Activated naive CD4-positive, alpha-beta T cell (primary cell): ENCODE measurements at regions not wholly inside any gene's neighbourhood (a gene's known extent, or its start where the extent isn't known, plus 50 kb on each side); places are given as distances from the start of the nearest gene placed in this dataset.
"Not testable (repeated sequence)": the region's sequence is repeated elsewhere in the genome, so short reads cannot be mapped to it uniquely, and the experiment has no call there.

Source experiments
- DNase-seq, 4 experiments: peaks; one replicate each; lab custom pipeline; 2025; lab: John Stamatoyannopoulos, UW

- no peak for DNase-seq
Measured at GRCh38 chr6:169144356-169144755, 109.3 kb downstream of the THBS2 start.

DNA sequence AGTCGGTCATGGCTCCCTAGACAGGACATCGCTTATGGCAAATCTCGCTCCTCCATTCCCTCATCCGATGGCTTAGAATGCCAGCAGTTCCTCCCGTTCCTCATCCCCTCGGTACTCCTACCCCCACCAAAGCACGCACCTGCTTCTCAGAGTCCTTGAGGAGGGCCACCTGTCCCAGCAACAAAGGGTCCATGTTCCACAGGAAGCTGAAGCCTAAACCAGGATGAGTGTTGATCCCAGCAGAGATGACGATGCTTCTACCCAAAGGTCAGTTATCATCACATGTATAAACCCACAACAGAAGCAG is 111.2 kb downstream of the THBS2 start:
- DNase-seq = no peak

DNA sequence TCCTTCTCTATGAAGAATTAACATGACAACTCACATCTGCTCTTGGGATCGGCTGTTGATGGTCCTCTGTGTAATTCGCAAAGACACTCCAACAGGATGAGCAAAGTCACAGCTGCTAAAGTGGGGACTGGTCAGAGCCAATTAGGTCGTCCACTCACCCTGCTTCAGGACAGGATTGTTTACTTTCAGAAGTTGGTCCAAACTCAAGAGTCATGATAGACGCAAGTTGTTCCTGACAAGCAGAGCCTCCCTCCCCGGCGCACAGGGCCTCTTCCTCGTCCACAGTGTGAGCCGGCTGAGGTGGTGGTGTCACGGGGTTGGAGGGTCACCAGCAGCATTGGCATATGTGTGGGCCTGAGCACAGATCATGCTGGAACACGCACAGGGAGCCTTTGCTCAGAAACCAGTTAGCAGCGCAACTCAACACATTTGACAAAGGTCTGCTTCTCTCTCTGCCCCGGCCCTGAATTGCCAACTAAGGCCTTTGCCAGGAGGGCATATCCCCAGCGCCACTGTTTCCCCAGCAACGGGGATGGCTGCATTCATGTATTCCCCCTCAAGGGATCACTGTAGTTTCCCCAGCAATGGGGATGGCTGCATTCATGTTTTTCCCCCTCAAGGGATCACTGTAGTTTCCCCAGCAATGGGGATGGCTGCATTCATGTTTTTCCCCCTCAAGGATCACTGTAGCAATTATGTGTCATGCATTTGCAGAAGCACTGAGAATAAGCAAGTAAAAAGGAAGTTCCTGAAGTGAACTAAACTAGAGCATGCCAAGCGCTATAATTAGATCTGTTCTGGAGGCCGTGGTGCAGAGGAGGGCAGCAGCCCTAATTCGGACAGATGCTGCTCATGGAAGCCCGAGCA is 111.7 kb downstream of the THBS2 start:
- DNase-seq = no peak

GRCh38 chr6:169140986-169141495 is 112.6 kb downstream of the THBS2 start:
- DNase-seq = no peak

DNA sequence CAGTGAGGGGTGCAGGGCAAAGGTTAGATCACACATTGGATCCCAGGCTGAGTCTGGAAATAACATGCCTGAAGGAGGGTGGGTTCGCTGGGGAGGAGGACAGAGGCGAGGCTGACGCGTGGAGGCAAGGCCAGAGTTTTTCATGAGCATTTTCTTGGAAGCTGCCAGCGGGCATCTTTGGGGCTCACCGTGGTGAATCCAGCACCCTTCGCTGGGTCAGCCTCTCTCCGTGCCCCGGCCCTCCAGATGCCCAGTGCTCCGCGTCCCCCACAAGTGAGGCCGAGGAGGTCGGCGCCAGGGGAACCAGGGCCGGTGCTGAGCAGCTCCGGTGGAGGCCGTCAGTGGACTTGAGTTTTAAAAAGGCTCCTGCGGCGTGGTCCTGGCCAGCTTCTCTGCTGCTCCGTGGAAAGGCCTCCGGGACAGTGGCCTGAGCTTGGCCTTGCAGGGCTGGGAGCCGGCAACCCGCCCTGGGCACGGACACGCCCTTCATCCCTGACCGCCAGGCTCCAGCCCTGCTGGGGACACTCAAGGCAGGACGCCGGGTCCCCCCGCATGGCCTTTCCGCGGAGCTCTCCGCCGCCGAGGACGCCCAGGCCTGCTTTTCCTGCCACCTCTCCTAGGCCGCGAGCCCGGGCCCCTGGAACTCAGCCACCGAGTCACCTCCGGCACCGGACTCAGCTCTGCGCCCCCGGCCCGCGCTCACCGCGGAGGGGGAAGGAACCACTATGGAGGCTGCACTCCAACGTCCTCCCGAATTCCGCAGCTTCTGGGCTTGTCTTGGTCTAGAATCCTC is 114.3 kb downstream of the THBS2 start:
- no peak for DNase-seq

GRCh38 chr6:169132352-169132940 is 121.2 kb downstream of the THBS2 start:
- DNase-seq = no peak

- no peak for DNase-seq
Measured at GRCh38 chr6:169131390-169131789, 122.3 kb downstream of the THBS2 start.

GRCh38 chr6:169130113-169130512 is 123.5 kb downstream of the THBS2 start:
- DNase-seq = no peak

DNA sequence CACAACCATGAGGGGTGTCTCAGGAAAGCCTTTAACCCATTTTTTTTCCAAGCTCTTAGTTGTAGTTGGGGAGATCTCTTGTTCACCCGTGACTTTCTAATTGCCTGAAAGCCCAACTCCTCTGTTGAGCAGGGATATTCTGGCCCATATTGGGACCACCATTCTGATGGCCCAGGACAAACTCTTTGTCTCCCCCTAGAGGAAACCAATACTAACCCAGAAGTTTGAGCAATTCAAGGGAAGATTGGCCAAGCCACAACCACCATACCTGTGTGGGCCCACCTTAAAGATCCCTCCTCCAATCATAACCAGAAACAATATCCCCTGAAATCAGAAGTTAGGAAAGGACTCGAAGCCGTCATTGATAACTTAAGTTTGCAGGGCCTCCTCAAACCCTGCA is 132.6 kb downstream of the THBS2 start:
- no peak for DNase-seq

DNA sequence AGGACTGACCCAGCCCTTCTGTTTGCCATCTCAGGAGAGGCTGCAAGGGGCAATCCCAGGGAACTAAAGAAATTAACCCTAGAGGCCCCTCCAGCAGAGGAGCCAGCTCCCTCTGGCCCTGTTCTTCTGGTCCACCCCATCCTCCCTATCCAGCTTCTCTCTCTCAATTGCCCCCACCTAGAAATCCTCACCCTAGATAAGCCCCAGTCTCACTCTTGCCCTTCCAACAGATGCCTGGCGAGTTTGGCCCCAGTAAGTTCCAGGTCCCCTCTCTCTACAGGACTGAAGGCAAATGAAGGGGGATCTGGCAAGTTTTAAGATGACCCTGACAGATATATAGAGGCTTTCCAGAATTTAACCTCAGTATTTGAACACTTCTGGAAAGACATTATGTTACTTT is 134.0 kb downstream of the THBS2 start:
- no peak for DNase-seq

DNA sequence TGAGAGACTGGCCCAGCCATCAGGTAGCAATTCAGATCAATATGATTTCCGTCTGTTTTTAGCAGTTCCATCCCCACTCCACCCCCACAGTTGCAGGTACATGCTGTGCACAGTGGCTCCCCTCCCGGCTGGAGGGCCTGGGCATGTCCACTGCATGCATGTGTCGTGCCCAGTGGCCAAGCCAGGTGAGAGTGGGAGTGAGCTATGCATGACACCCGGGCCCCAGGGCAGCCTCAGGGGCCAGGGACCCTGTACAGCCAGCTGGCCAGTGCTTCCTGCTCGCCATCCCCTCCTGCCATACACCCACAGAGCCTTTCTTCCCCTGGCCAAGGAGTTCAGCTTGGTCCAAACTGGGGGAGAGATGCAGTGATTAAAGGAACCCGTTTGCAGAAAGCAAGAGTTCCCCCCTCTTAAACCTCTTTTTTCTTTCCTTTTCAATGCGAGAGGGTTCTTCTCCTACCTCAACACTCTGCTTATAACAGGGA is 135.3 kb downstream of the THBS2 start:
- DNase-seq = no peak

DNA sequence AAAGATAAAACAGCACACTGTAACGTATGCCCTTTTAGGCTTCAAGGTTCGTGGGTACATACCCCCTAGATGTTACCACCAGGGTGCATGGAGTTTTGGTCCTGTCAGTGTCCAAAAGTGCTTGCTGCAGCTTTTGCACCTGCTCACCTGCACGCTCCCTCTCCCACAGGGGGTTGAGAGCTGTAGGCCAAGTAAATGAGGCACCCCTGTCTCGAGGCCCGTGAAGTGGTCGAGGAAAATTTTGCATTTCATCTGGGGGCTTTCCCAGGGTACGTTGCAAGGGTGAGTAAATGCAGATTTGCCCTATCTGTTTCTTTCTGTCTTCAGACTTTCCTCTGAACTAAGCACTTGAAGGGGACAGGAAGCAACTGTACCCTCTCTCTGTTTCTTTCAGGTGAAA is 136.0 kb downstream of the THBS2 start:
- no peak for DNase-seq

GRCh38 chr6:169115632-169116031 is 138.0 kb downstream of the THBS2 start:
- no peak for DNase-seq

- not testable (repeated sequence) for DNase-seq
Measured at GRCh38 chr6:169114632-169115031, 139.0 kb downstream of the THBS2 start.

DNA sequence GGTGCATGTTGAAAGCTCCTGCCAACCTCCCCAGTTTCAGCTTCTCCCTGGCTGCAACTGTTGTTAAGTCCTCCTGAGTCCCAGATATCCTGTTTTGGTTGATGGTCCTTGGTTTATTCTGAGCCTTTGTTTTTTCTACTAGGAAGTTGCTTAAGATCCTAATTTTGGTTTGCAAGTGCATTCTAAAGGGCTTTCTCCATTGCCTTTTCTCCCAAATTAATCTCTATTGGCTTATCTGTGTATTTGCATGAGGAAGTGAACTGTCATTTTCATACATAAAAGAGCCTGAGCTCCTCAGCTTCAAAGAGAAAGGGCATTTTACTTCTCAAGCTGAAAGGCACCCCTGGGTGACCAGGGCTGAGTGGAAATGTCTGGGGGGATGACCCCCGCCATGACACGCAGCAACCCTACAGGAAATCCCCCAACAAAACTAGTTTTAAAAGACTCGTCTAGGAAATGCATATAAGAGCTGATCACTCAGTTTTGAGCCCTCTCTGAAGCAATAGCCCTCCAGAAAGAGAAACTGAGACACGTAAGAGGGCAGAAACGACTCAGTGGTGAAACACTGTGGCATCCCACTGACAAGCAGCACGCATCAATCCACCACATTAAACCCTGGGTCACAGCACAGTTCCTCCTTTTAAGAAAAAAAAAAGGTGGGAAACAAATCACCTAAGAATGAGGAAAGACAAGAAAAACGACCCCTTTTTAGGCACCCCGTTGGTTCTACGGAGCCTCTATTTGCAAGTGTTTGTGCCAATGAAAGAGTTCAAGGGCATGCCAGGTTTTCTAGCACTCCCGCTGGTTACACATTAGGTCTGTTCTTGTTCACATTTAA is 140.9 kb downstream of the THBS2 start:
- no peak for DNase-seq

DNA sequence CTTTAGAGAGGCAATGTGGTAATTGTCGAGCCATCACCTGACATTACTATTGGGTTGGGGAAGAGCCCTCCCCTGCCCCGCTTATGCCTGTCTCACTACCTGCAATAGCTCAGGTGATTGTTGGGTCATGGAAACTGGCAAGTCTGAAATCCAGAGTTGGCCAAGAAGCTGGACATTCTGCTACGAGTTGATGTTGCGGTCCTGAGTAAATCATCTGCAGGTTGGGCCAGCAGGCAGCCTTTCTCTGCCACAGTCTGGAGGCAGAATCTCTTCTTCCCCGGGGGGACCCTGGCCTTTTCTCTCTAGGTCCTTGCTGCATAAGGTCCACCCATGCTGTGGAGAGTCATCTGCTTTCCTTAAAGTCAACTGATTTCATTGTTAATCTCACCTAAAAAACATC is 142.4 kb downstream of the THBS2 start:
- DNase-seq = no peak

- no peak for DNase-seq
Measured at GRCh38 chr6:169109411-169110220, 144.0 kb downstream of the THBS2 start.

DNA sequence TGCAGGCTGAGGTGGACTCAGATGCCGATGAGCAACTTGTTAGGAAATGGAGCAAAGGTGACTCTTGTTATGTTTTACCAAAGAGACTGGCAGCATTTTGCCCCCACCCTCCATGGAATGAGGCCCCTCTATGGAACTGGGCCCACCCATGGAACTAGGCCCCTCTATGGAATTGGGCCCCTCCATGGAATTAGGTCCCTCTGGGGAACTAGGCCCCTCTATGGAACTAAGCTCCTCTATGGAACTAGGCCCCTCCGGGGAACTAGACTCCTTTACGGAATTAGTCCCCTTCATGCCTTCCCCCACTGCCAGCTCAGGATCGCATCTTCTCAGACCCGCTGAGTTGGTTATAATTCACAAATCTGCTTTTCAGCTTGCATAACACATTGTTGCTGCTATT is 144.9 kb downstream of the THBS2 start:
- DNase-seq = no peak

DNA sequence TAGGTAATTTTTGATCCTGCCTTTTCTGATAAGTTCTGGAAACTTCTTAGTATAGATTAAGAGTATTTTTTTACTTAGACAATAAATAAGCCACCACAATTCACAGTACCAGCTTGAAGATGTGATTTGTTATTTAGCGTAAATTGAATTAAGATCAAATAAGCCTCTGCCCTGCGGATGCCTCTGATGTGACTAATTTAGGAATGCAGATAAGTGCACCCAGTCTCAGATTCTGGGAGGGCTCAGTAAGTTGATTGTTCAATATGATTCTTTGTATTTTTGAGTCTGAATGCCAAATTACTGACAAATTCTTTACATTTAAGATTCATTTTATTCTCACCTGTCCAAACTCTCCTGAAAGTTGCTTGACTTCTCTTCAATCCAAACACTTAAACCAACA is 147.5 kb downstream of the THBS2 start:
- no peak for DNase-seq

GRCh38 chr6:169101981-169102380 is 151.7 kb downstream of the THBS2 start:
- DNase-seq = no peak
